Left kidney (tissue), 1 donor: ENCODE measurements at regions not wholly inside any gene's neighbourhood (a gene's known extent, or its start where the extent isn't known, plus 50 kb on each side); places are given as distances from the start of the nearest gene placed in this dataset.
"Not testable (repeated sequence)": the region's sequence is repeated elsewhere in the genome, so short reads cannot be mapped to it uniquely, and the experiment has no call there.

ENCODE experiments used
- DNase-seq: peaks from one replicate; pipeline ENCODE4 v3.0.0-alpha.2; 2013

DNA sequence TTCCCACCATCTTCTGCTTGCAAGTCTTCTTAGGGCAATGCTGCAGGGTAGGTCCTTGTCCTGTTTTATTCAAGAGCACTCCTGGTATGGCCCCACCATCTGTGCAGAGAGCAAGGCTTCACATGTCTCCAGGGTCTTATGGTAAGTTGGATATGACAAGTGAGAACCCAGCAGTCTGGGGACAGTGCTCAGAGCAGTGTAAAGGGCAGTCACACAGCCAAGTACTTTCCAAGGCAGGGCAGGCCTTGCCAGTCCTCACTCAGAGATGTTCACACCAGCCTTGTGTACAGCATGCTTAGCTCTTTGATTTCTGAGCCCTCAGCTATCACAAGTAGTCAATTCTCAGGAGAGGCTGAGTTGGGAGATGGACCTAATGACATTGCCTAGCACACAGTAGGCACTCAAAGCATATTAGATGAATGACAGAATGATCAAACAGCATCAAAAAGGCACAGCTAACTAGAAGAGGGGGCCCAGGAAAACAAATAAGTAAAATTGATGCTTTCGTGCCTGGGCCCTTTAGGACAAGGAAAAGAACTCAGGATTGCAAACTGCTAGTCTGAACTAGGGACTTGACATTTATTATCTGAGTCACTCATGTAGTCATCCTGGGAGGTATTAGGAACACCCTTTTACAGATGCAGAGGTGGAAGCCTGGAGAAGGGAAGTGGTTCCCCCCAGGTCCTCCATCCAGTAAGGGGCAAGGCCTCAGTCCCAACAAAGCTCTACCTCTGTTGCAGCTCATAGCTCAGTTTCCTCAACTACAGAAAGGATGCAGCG lies 86.7 kb upstream of the CTAGE1 start:
- no peak for DNase-seq

DNA sequence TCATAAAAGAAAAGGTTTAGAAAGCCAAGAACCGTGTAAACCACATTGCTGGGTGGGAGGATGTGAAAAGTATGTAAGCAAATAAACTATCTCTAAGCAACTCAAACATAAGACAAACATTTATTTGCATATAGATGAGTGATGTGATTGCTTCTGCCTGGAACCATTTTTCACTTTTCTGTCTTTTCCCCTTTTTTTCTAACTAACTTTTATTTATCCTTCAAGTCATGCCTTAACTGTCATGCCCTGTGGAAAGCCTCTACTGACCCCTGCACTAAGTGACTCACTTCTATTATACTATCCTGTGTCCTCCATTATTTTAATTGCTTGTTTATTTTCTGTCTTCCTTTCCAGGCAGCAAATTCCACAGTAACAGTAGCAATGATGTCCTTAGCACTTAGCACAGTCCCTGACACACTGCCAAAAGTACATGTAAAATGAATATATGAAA lies 87.5 kb upstream of the CTAGE1 start:
- no peak for DNase-seq

DNA sequence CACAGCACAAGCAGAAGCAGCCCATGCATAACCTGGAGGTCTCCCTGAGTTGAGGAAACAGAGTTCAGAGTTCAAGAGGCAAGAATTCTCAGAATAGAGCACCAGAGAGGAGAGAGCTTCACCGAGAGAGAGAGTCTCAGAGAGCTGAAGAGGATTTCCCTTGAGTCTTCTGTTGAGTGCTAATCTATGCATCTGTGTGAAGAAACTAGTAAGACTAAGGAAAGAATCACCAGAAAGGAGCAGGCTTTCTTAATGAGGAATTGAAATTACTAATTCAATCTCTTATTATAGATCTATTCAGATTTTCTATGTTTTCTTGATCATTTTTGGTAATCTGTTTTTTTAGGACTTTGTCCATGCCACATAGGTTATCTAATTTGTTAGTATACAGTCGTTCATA lies 89.3 kb upstream of the CTAGE1 start:
- DNase-seq, result no peak

DNA sequence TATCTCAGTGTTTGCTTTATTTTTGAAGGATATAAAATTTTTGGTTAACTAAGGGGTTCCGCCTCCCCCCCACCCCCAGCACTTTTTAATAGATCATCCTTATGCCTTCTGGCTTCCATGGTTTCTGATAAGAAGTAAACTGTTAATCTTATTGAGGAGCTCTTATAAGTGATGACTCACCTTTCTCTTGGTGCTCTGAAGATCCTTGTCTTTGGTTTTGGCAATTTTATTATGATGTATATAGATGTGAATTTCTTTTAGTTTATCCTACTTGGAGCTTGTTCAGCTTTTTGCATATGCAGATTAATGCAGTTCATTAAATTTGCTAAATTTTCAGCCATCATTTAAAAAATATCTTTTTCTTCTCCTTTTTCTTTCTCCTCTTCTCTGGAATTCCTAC lies 91.7 kb upstream of the CTAGE1 start:
- no peak for DNase-seq

DNA sequence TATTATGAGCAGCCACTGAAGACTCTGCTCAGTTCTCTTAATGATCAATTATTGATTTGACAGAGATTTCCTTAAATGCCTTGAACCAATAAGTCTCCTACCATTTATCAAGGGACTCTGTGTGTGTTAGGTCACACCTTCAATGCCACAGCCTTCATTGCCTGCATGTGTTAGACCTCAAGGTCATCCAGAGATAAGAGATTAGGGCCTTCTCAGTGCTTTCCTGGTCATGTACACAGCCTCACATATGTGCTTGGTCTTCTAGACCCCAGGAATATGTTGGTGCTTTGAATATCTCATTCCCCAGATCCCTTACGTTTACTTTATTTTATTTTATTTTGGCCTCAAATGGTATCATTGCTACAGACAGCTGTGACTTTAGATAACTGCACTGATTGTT lies 93.0 kb upstream of the CTAGE1 start:
- no peak for DNase-seq

DNA sequence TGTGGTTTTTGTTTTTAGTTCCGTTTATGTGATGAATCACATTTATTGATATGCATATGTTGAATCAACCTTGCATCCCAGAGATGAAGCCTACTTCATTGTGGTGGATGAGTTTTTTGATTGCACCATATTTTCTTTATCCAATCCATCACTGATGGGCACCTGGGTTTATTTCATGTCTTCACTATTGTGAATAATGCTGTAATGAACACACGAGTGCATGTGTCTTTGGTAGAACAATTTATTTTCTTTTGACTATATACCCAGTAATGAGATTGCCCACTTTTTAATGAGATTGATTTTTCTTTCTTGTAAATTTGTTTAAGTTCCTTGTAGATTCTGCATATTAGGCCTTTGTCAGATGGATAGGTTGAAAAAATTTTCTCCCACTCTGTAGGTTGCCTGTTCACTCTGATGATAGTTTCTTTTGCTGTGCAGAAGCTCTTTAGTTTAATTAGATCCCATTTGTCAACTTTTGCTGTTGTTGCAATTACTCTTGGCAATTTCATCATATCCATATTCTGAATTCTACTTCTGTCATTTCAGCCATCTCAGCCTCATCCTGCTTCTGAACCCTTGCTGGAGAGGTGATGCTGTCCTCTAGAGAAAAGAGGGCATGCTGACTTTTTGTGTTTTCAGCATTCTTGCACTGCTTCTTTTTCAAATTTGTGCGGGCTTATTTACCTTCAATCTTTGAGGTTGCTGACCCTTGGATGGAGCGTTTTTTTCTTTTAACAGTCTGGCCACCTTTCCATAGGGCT lies 96.2 kb upstream of the CTAGE1 start:
- DNase-seq, result no peak

DNA sequence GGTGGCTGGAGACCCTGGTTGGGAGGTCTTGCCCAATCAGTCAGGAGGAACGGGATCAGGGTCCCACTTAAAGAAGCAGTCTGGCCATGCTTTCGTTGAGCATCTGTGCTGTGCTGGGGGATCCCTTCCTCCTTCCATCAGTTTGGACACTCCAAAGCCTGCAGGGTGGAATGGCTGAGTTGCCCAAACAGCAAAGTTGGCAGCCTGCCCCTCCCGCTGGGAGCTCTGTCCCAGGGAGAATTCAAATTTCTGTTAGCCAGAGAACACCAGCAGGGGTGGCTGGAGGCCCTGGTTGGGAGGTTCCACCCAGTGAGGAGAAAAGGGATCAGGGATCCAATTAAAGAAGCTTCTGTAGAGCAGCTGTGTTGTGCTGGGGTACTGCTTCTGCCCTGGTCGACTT lies 96.9 kb upstream of the CTAGE1 start:
- no peak for DNase-seq

DNA sequence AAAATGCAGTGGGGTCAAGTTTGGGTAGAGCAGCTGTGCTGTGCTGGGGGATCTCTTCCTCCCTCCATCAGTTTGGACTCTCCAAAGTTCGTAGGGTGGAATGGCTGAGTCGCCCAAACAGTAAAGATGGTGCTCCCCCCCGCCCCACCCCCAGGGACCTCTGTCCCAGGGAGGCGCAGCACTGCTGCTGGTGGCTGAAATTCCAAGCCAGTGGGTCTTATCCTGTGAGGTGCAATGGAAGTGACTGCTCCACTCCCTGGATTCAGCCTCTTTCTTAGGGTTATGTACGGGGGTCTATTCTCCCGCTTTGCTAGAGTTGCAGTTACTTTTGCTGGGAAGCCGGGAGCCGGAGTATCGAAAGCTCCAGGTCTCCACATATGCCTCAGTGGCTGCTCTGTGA lies 97.5 kb upstream of the CTAGE1 start:
- no peak for DNase-seq

DNA sequence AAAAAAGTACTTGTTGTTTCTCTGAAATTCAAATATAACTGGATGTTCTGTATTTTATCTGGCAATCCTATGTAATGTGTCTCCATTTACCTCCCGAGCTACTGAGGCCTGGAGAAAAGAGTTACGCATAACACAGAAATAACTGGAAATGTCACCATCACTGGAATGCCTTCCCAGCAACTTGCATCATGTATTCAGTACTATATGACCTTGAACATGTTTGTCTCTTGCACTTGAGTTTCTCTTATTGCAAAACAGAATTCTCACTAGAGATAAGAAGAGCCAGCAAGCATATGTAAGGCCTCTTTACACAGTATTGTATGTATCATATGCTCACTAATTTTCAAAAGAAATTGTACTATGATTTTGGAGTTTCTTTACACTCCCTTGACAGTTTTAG lies 99.6 kb upstream of the CTAGE1 start:
- DNase-seq, result no peak

DNA sequence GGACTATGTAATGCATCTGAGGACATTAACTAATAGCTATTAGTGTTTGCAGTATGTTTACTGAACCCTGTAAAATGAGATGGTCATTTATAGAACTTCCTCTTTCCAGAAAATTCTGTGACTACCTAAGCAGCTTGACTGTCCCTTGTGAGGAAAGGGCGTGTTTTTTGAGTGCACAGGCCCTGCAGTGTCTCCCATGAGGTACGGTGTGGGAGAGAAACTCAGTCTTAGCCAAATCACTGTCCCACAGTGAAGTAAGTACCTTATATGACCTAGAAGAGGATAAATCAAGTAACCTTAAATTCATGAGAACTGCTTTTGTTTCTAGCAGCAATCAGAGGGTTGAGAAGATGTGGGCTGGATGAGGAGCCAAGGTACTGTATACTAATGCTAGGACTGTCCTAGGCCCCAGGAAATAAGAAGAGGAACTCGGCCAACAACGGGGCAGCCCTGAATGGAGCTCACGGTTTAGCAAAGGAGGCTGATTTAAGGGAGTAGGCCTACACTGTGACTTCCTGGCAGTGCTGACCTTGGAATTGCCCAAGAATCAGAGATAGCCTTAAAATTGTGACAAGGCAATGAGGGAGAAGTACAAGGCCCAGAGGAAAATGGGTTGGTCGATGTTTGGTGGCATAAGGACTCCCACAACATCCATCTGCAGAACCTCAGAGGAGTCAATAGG lies 103.5 kb upstream of the CTAGE1 start:
- DNase-seq, result no peak

DNA sequence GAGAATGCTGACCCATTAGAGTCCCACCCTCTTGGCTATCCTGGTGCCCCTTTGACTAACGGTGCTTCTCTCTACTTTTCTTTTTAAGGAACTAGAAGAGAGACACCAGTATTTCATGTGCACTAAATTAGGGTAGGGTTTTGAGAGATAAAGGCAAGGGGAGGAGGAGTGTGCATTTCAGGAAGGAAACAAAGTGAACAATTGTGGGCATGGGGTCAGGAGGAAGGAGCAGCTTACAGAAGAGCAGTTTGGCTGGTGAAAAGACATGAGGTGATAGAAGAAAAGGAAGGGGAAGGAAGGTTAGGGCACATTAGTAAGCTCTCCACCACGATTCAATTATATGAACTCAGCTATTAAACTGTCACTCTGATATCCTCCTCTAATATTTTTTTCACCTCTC lies 105.8 kb upstream of the CTAGE1 start:
- DNase-seq, result no peak

DNA sequence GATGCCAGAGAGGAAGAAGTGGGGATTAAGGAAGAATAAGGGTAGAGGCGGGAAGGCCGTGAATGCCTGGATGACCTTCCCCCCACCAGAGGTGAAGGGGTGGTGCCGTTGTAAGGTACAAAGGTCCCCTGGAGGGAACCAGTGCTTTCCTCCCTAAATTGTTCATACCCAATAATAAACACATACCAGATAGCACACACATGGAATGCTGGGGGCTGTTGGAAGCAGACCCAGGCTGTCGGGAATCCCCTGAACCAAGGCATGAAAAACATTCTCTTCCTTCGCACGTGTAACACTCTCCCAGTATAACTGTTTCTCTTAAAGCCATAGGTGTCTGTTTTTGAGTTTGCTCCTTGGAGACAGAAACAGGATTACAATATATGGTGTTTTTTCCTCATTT lies 107.1 kb upstream of the CTAGE1 start:
- DNase-seq, result no peak

DNA sequence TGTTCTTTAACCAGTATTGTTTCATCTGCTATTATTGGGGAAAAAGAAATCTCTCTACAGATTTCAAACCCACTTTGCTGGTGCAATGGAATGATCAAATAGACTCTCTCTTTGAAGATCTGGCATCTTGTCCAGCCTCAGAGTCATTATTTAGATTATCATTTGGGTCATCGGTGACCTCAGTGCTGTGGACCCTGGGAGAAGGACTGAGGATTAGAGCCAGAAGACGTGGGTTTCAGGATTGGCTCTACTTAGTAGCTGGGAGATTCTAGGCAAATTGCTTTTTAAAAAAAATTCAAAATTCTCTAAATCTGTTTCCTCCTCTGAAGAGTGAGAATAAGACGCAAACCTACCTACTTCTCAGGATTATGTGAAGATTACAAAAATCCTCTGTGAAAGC lies 107.6 kb upstream of the CTAGE1 start:
- no peak for DNase-seq

DNA sequence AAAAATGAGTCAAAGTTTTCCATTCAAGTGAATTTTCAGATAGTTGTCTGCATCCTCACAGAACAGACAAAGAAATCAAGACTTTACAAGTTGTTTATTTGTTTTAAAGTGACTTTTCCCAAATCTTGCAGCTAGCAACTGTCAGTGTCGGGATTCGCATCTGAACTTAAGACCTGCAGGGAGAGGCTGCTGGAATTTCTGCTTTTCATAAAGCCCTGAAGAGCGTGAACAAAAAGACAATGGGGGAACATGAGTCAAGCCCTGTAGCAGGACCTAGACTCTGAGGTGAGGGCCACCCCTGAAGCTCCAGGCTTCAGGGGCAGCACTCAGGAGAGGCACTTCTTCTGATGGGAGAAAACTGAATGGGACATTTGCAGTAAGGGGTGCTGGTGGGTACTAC lies 108.2 kb upstream of the CTAGE1 start:
- no peak for DNase-seq

DNA sequence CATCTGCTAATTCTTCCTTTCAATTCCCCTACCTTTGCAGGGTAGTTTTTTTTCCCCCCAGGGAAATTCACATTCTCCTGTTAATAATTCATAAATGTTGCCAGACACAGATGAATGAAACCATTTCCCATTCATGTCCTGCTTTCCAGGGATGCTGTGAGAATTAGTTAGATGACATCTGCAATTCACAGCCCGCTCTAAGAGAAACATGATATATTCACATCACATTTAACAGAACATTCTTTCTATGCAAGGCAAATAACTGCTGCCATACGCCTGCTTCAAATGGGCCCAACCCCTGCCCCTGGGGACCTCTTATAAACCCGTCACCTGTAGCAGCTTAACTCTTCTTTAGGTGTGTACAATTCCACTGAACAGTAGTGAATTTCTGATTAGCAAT lies 110.6 kb upstream of the CTAGE1 start:
- no peak for DNase-seq

DNA sequence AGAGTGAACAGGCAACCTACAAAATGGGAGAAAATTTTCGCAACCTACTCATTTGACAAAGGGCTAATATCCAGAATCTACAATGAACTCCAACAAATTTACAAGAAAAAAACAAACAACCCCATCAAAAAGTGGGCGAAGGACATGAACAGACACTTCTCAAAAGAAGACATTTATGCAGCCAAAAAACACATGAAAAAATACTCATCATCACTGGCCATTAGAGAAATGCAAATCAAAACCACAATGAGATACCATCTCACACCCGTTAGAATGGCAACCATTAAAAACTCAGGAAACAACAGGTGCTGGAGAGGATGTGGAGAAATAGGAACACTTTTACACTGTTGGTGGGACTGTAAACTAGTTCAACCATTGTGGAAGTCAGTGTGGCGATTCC lies 117.0 kb upstream of the CTAGE1 start:
- not testable (repeated sequence) for DNase-seq

DNA sequence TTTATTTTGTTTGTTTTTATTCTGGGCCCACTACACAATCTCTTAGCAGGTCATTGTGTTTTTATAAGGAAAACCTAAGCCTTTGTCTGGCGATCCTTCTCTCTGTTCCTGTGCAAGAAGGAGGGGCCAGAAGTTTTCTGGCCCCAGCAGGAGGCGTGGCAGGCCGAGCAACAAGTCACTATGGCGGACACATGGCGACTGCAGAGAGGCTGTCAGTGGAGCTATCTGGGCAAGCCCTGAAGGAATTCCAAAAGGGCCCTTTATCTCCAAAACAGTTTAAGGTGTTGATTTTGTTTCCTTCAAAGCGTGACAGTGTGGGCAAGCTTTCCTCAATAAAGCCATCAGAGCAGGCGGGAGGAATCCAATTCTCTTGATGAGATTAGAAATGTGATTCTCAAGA lies 118.8 kb upstream of the CTAGE1 start:
- no peak for DNase-seq

DNA sequence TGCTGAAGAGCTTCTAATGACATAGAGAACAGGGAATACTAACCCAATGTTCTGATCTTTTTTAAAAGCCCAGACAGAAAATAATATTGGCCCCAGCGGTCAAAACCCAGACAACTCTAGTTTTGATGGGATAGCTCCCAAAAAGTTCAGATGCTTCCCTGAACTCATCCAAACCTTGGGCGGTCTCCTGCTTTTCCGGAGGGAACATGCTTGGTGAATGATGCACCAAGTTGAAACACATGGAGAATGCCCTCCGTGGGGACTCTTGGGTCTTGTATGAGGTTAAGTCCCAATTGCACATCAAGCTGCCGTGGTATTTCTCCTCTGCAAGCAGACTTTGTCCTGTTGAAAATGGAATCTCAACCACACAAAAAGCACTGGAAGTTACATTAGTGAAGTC lies 120.7 kb upstream of the CTAGE1 start:
- DNase-seq, result no peak

DNA sequence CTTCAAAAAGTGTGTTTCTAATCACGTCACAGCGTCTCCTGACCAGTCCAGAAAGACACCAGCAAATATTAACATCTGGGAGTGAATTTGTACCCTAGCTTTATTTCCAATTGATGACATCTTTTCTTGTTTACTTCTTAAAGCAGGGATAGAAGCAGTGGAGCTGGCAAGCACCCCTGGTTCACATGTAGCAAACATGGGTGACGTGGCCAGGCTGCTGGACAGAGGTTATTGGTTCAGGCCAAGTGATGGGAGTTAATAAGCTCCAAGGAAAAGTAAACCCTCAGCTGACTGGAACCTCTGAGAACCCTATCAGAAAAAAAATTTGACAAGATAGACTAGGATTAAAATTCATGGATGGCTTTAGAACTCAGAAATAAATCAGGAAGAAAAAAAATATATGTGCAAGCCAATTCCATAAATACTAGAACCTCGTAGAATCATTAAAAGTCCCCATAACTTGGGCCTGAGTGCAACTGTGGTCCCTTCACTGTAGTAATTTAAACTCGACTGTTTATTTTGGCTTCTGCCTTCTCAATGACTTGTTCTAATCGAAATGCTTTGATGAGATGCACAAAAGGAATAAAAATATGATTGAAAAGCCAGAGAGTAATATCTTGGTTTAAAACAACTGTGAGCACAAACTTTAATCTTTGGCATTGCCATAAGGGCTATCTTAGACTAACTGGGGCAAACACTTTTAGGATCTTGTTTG lies 121.5 kb upstream of the CTAGE1 start:
- DNase-seq, result no peak

DNA sequence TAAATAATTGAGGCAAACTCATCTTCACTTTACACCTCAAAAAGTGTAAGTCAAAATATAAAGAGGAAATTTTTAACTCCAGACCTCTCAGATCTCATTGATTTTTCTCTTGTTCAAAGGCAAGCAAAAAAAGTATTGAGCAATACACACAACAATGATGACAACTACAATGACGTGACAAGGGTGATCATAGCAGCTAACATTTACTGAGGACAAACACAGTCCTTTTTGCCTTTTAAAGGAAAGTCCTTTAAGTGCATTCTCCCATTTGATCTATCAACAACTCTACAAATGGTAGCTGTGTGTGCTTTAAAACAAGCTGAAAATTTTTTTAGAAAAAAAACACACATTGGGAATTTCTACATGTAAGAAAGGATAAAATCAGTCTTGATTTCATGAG lies 123.5 kb upstream of the CTAGE1 start:
- no peak for DNase-seq

DNA sequence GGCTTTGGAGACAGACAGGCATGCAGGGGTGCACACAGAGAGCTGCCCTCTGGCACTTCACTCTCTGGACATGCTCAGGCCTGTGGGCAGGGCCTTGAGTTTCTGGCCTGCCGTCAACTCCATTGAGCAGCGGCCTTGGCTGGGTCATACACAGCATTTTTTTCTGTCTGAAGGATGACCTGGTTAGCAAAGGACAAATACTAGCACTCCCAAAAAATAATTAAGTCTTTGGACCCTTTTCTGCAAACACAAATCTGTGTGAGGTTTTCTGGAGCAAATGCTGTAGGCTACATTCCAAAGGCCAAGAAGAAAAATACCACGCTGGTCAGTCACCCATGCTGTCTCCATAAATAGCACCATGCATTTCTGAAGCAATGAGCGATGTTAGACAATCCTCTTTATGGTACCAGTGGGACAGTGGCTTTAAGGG lies 124.7 kb upstream of the CTAGE1 start:
- DNase-seq, result no peak

DNA sequence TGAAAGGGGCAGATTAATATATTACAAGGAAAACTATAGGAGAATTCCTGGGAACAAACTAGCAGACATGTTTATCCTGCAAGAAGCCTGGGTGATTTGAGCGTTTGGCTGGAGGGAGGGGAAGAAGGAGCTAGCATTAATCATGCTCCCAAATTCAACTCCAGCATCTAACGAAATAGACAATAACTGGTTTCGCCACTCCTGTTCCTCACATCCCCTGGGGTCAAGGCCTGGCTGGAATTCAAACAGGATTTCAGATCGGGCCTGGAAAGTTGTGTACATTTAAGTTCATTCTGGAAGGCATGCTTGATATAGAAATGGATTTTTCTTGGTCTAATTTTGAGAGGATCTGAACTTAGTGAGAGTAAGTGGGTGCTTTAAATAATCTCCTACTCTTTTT lies 126.1 kb upstream of the CTAGE1 start:
- DNase-seq, result no peak

DNA sequence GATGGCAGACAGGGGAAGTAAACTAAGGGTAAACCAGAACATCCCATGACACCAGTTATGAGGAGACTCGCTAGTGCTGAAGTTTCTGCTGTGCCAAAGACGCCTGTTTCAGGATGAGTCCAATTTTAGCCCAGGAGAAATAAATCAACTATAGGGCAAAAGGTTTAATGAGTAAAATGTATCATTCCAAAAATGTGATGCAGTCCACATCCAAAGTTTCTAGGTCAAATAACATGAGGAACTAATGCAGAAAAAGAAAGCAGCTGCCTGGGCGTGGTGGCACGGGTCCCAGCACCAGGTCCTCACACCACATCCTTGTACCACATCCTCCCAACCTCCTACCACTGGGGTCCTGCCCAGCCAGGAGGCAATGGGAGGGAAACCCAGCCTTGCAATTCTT lies 126.9 kb upstream of the CTAGE1 start:
- no peak for DNase-seq
